ENCODE measurements at regions not wholly inside any gene's neighbourhood (a gene's known extent, or its start where the extent isn't known, plus 50 kb on each side); places are given as distances from the start of the nearest gene placed in this dataset.

GRCh38 chr2:53473236-53473635 is 294.4 kb upstream of the CHAC2 start:
- Histone ChIP-seq H3K4me3 (no peak overlapping the region), H3K27me3 (no peaks in the 10 kb centered on the region), H3K27ac (no peak overlapping the region), H3K4me1 (no peaks in the 10 kb centered on the region), H3K36me3 (no peaks in the 10 kb centered on the region), H3K9me3 (peaks cover 0 to 5% (median 0%) of the 10 kb centered on the region in 4 donors)
- no peak for TF ChIP-seq POLR2A (IDR thresholded peaks at IDR 0.05)
- no peak for TF ChIP-seq CTCF (IDR thresholded peaks at IDR 0.05)
- TF ChIP-seq POLR2AphosphoS5 (IDR thresholded peaks at IDR 0.05) = no peak
- no peak for TF ChIP-seq EP300 (IDR thresholded peaks at IDR 0.05)
- intact Hi-C loops (cut with DNase I) = no loop called here
- 51 to 76% methylated on average over 4 of the region's 4 CpGs for WGBS, 2 donors
- DNase-seq = no peak

GRCh38 chr2:53467467-53468180 is 300.0 kb upstream of the CHAC2 start:
- no peaks in the 10 kb centered on the region for H3K27me3 ChIP-seq
- WGBS, 2 donors = 73 to 75% methylated on average over 4 of the region's 4 CpGs
- H3K9me3 ChIP-seq = peaks cover 0 to 5% (median 0%) of the 10 kb centered on the region in 4 donors
- H3K27ac ChIP-seq = no peak overlapping the region
- no peak for TF ChIP-seq CTCF (IDR thresholded peaks at IDR 0.05)
- TF ChIP-seq EP300 (IDR thresholded peaks at IDR 0.05) = no peak
- TF ChIP-seq POLR2AphosphoS5 (IDR thresholded peaks at IDR 0.05) = peak in 1 of 4 donors; percentile 41
- no peak for TF ChIP-seq POLR2A (IDR thresholded peaks at IDR 0.05)
- no peaks in the 10 kb centered on the region for H3K36me3 ChIP-seq
- intact Hi-C loops (cut with DNase I) = no loop called here
- DNase-seq = no peak
- H3K4me1 ChIP-seq = no peaks in the 10 kb centered on the region
- H3K4me3 ChIP-seq = no peak overlapping the region

- no peak for TF ChIP-seq EP300 (IDR thresholded peaks at IDR 0.05)
- TF ChIP-seq POLR2A (IDR thresholded peaks at IDR 0.05) = no peak
- no peak for TF ChIP-seq POLR2AphosphoS5 (IDR thresholded peaks at IDR 0.05)
- TF ChIP-seq CTCF (IDR thresholded peaks at IDR 0.05) = no peak
- Histone ChIP-seq H3K9me3 (no peaks in the 10 kb centered on the region), H3K4me3 (no peak overlapping the region), H3K27ac (no peak overlapping the region), H3K27me3 (no peaks in the 10 kb centered on the region), H3K4me1 (no peaks in the 10 kb centered on the region), H3K36me3 (no peaks in the 10 kb centered on the region)
- DNase-seq = no peak
- WGBS, 2 donors = 59 to 76% methylated on average over 3 of the region's 3 CpGs
- intact Hi-C loops (cut with DNase I) = no loop called here
These were observed 303.5 kb upstream of the CHAC2 start for GRCh38 chr2:53463806-53464726.

- WGBS, 2 donors = 93 to 94% methylated on average over 6 of the region's 6 CpGs
- no peak overlapping the region for H3K27ac ChIP-seq
- H3K9me3 ChIP-seq = no peaks in the 10 kb centered on the region
- H3K4me3 ChIP-seq = no peak overlapping the region
- no peaks in the 10 kb centered on the region for H3K36me3 ChIP-seq
- H3K4me1 ChIP-seq = no peaks in the 10 kb centered on the region
- H3K27me3 ChIP-seq = no peaks in the 10 kb centered on the region
- DNase-seq = no peak
- intact Hi-C loops (cut with DNase I) = no loop called here
- TF ChIP-seq POLR2AphosphoS5 (IDR thresholded peaks at IDR 0.05) = no peak
- TF ChIP-seq POLR2A (IDR thresholded peaks at IDR 0.05) = no peak
- TF ChIP-seq EP300 (IDR thresholded peaks at IDR 0.05) = no peak
- TF ChIP-seq CTCF (IDR thresholded peaks at IDR 0.05) = no peak
These were observed 306.7 kb upstream of the CHAC2 start for GRCh38 chr2:53460937-53461336.

All from sigmoid colon (tissue), 6 donors.